CD14-positive monocyte (primary cell): ENCODE measurements at regions not wholly inside any gene's neighbourhood (a gene's known extent, or its start where the extent isn't known, plus 50 kb on each side); places are given as distances from the start of the nearest gene placed in this dataset.
A peak's percentile ranks its signal among the peaks of the same experiment; 100 is the strongest.

Experiments used
- DNase-seq, 3 donors: peaks; one replicate each; pipeline ENCODE4 v3.0.0-alpha.2; 2011 to 2022
- H2AFZ ChIP-seq: 2 replicates; pipeline ENCODE4 v1.6.0; 2012; ENCODE audit warnings: mild to moderate bottlenecking, low read depth, low read length, inconsistent platforms; ENCODE audit not compliant: insufficient read depth, poor library complexity, severe bottlenecking
- H3K27ac ChIP-seq, 2 donors: 1 replicate in 1 of 2; 2 replicates in 1 of 2; pipeline ENCODE4 v1.5.1; 2012 to 2013; ENCODE audit warnings: low read length in 2 of 2, control low read depth in 1 of 2, inconsistent platforms in 1 of 2, low read depth in 1 of 2, mild to moderate bottlenecking in 1 of 2
- H3K27me3 ChIP-seq, 2 donors: one replicate each; pipeline versions ENCODE4 v1.6.0 to v1.6.1; 2011 to 2013; ENCODE audit warnings: low read length in 2 of 2; ENCODE audit not compliant: control insufficient read depth in 2 of 2, insufficient read depth in 2 of 2
- H3K36me3 ChIP-seq, 2 donors: replicated peaks in 1 of 2; 1 replicate in 1 of 2; 2 replicates in 1 of 2; pipeline versions ENCODE4 v1.5.1 to v1.6.1; 2012 to 2013; ENCODE audit warnings: low read length in 2 of 2, control low read depth in 1 of 2, inconsistent platforms in 1 of 2, mild to moderate bottlenecking in 1 of 2; ENCODE audit not compliant: insufficient read depth in 2 of 2, control insufficient read depth in 1 of 2
- H3K4me1 ChIP-seq, 2 donors: 1 replicate in 1 of 2; 2 replicates in 1 of 2; pipeline versions ENCODE4 v1.5.1 to v1.6.1; 2012 to 2013; ENCODE audit warnings: low read length in 2 of 2, control low read depth in 1 of 2, inconsistent platforms in 1 of 2, mild to moderate bottlenecking in 1 of 2, moderate library complexity in 1 of 2; ENCODE audit not compliant: insufficient read depth in 2 of 2, control insufficient read depth in 1 of 2
- H3K4me2 ChIP-seq: replicated peaks from 2 replicates; pipeline ENCODE3; 2012; ENCODE audit warnings: low read length, moderate library complexity, mild to moderate bottlenecking; ENCODE audit not compliant: poor library complexity, severe bottlenecking; ENCODE audit errors: extremely low read depth
- H3K4me3 ChIP-seq, 3 experiments: fragments of 200-600 bp in 1 of 3; sonication (generic) in 1 of 3; replicated peaks in 1 of 3; 1 replicate in 2 of 3; 2 replicates in 1 of 3; pipeline ENCODE4 v1.5.1; 2011 to 2013; ENCODE audit warnings: low read length in 3 of 3, mild to moderate bottlenecking in 3 of 3, control low read depth in 2 of 3, low read depth in 2 of 3, inconsistent platforms in 1 of 3, moderate library complexity in 1 of 3
- H3K79me2 ChIP-seq: 2 replicates; pipeline ENCODE4 v1.6.0; 2012; ENCODE audit warnings: mild to moderate bottlenecking, control low read depth, inconsistent platforms, low read length, moderate library complexity; ENCODE audit not compliant: insufficient read depth
- H3K9ac ChIP-seq: 2 replicates; pipeline ENCODE4 v1.6.0; 2017; ENCODE audit warnings: low read length, mild to moderate bottlenecking; ENCODE audit not compliant: insufficient read depth, poor library complexity, severe bottlenecking
- H3K9me3 ChIP-seq, 2 donors: replicated peaks in 1 of 2; 1 replicate in 1 of 2; 2 replicates in 1 of 2; pipeline versions ENCODE4 v1.5.1 to v1.6.1; 2012 to 2013; ENCODE audit warnings: low read length in 2 of 2, control low read depth in 1 of 2; ENCODE audit not compliant: control insufficient read depth in 1 of 2, insufficient read depth in 1 of 2
- H4K20me1 ChIP-seq: 2 replicates; pipeline ENCODE4 v1.6.0; 2012; ENCODE audit warnings: mild to moderate bottlenecking, low read length, control low read depth, moderate library complexity; ENCODE audit not compliant: insufficient read depth
- H3K27ac Mint-ChIP-seq, 7 donors: one replicate each; pipeline ENCODE4 v1.8.0; 2020; ENCODE audit warnings: mild to moderate bottlenecking in 7 of 7, mixed read lengths in 7 of 7, moderate library complexity in 6 of 7, inconsistent platforms in 2 of 7
- H3K27me3 Mint-ChIP-seq, 3 donors: one replicate each; pipeline ENCODE4 v1.8.0; 2021 to 2022; ENCODE audit warnings: low read depth in 3 of 3, mild to moderate bottlenecking in 3 of 3, mixed read lengths in 3 of 3, moderate library complexity in 3 of 3, inconsistent platforms in 1 of 3
- H3K36me3 Mint-ChIP-seq, 2 donors: one replicate each; pipeline ENCODE4 v1.8.0; 2020; ENCODE audit warnings: mixed read lengths in 2 of 2, inconsistent platforms in 1 of 2, mild to moderate bottlenecking in 1 of 2
- H3K4me1 Mint-ChIP-seq: one replicate; pipeline ENCODE4 v1.8.0; 2020; ENCODE audit warnings: mild to moderate bottlenecking, mixed read lengths
- H3K4me3 Mint-ChIP-seq, 2 donors: one replicate each; pipeline ENCODE4 v1.8.0; 2020; ENCODE audit warnings: mild to moderate bottlenecking in 2 of 2, mixed read lengths in 2 of 2, moderate library complexity in 1 of 2
- H3K9me3 Mint-ChIP-seq, 7 donors: one replicate each; pipeline ENCODE4 v1.8.0; 2020 to 2022; ENCODE audit warnings: mixed read lengths in 7 of 7, mild to moderate bottlenecking in 6 of 7, moderate library complexity in 6 of 7, inconsistent platforms in 2 of 7
- WGBS: methylation state at CpG from one replicate; pipeline ENCODE4 v1.1.5; 2013; ENCODE audit warnings: missing lambda C conversion rate; ENCODE audit not compliant: insufficient coverage; 5-methylcytosine and 5-hydroxymethylcytosine counted together
- intact Hi-C, 2 donors: fragments of 100-400 bp; cut with micrococcal nuclease; formaldehyde crosslinking; loops; one replicate each; pipeline versions ENCODE4 v1.15.0 to v1.15.1; 2023
- TF ChIP-seq, protein P1 (sequence below): fragments of 200-600 bp; IDR thresholded peaks from one replicate; pipeline ENCODE4 v1.8.0; 2022; ENCODE audit warnings: antibody characterized with exemption, mild to moderate bottlenecking

DNA sequence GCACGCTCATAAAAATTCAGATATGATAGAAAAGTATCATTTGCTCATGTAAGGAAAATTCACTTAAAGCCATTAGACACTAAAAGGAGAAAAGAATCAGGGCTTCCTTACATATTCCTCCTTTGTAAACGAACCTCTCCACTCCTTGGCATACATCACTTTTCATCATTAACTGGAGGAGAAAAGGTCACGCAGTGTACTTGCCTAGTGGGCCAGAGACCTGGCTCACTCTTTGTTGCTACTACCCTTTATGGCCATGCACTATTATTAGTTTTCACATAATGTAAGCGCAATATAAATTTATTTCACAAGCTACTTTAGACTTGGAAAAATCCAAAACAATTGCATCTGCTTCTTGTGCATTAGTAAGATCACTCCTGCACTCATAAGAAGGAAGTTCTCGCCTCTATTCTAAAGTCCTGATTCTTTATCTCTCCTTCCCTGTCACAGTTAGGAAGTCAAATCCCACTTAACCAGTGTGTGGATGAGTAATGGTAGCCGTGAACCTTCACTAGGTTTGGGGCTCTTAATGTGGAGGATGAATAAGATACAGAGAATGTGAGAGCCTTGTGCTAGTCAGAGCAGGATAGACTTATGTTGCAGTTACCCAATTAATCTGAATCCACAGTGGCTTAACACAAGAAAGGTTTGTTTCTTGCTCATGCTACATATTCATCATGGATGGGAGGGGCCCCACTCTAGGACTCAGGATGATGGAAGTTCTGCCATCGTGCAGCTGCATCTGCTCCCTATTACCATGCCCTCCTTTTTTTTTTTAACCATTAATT lies 115.0 kb upstream of the GLS start:
- H3K36me3 Mint-ChIP-seq, result no peaks in the 10 kb centered on the region
- Histone ChIP-seq H3K4me2 (no peak overlapping the region), H4K20me1 (no peaks in the 10 kb centered on the region), H3K4me3 (no peak overlapping the region), H3K36me3 (no peaks in the 10 kb centered on the region), H3K27ac (no peak overlapping the region), H3K9me3 (no peaks in the 10 kb centered on the region), H3K4me1 (no peaks in the 10 kb centered on the region), H3K79me2 (no peaks in the 10 kb centered on the region), H3K9ac (no peak overlapping the region), H3K27me3 (no peaks in the 10 kb centered on the region), H2AFZ (no peak overlapping the region)
- DNase-seq, result no peak
- peaks cover 0 to 7% (median 2%) of the 10 kb centered on the region in 7 donors for H3K9me3 Mint-ChIP-seq
- H3K27me3 Mint-ChIP-seq, result peaks cover 0 to 3% (median 0%) of the 10 kb centered on the region in 3 donors
- intact Hi-C loops, result no loop called here
- H3K27ac Mint-ChIP-seq, result no peak overlapping the region
- TF ChIP-seq, protein P1, sequence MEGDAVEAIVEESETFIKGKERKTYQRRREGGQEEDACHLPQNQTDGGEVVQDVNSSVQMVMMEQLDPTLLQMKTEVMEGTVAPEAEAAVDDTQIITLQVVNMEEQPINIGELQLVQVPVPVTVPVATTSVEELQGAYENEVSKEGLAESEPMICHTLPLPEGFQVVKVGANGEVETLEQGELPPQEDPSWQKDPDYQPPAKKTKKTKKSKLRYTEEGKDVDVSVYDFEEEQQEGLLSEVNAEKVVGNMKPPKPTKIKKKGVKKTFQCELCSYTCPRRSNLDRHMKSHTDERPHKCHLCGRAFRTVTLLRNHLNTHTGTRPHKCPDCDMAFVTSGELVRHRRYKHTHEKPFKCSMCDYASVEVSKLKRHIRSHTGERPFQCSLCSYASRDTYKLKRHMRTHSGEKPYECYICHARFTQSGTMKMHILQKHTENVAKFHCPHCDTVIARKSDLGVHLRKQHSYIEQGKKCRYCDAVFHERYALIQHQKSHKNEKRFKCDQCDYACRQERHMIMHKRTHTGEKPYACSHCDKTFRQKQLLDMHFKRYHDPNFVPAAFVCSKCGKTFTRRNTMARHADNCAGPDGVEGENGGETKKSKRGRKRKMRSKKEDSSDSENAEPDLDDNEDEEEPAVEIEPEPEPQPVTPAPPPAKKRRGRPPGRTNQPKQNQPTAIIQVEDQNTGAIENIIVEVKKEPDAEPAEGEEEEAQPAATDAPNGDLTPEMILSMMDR, result no peak
- H3K4me3 Mint-ChIP-seq, result no peak overlapping the region
- WGBS, result no CpG with 5 or more reads among the region's 7 CpGs
- peaks cover 16% of the 10 kb centered on the region for H3K4me1 Mint-ChIP-seq

DNA sequence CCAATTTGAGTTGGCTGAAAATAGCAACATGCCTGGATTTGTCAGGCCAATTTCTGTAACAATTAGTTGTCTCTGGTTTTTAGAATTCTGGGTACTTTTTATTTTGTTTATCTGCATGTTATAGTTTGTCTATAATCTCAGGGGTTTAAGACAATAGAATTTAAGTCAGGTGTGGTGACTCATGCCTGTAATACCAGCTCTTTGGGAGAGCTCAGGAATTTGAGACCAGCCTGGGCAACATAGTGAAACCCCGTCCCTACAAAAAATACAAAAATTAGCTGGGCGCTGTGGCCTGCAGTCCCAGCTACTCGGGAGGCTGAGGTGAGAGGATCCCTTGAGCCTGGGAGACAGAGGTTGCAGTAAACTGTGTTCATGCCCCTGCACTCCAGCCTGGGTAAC lies 114.4 kb upstream of the GLS start:
- H3K79me2 ChIP-seq, result no peaks in the 10 kb centered on the region
- WGBS, result no CpG with 5 or more reads among the region's 3 CpGs
- H3K4me2 ChIP-seq, result no peak overlapping the region
- Mint-ChIP-seq H3K36me3 (no peaks in the 10 kb centered on the region), H3K4me1 (peaks cover 13% of the 10 kb centered on the region), H3K4me3 (no peak overlapping the region), H3K9me3 (peaks cover 0 to 7% (median 0%) of the 10 kb centered on the region in 7 donors), H3K27me3 (peaks cover 0 to 3% (median 0%) of the 10 kb centered on the region in 3 donors), H3K27ac (no peak overlapping the region)
- no peaks in the 10 kb centered on the region for H4K20me1 ChIP-seq
- DNase-seq, result no peak
- peak overlapping the region; percentile 29 for H2AFZ ChIP-seq
- H3K27ac ChIP-seq, result no peak overlapping the region
- no peaks in the 10 kb centered on the region for H3K9me3 ChIP-seq
- TF ChIP-seq, protein P1, result no peak
- intact Hi-C loops, result no loop called here
- no peak overlapping the region for H3K9ac ChIP-seq
- no peaks in the 10 kb centered on the region for H3K27me3 ChIP-seq
- no peak overlapping the region for H3K4me3 ChIP-seq
- H3K4me1 ChIP-seq, result no peaks in the 10 kb centered on the region
- H3K36me3 ChIP-seq, result no peaks in the 10 kb centered on the region
